SK-N-SH (cell line): ENCODE measurements at regions not wholly inside any gene's neighbourhood (a gene's known extent, or its start where the extent isn't known, plus 50 kb on each side); places are given as distances from the start of the nearest gene placed in this dataset.
"Not testable (repeated sequence)": the region's sequence is repeated elsewhere in the genome, so short reads cannot be mapped to it uniquely, and the experiment has no call there.

Experiments
- CTCF ChIA-PET: fragments of 300-600, 350-600 bp; formaldehyde crosslinking; extraction: SDS; loops from one replicate; lab custom pipeline; 2021; lab: Yijun Ruan, JAX
- POLR2A ChIA-PET: fragments of 350-600 bp; sonication (Branson Sonifier 250); formaldehyde crosslinking; extraction: SDS; loops from one replicate; lab custom pipeline; 2020; ENCODE audit warnings: antibody characterized with exemption, inconsistent platforms; lab: Yijun Ruan, JAX
- DNase-seq: peaks from one replicate; pipeline ENCODE4 v3.0.0; 2012
- H2AFZ ChIP-seq: fragments of 200-600 bp; sonication (generic); 2 replicates; pipeline ENCODE4 v1.8.1; 2016; ENCODE audit warnings: antibody characterized with exemption, mild to moderate bottlenecking, low read depth
- H3F3A ChIP-seq: fragments of 200-600 bp; sonication (generic); replicated peaks from 2 replicates; pipeline ENCODE3; 2016; ENCODE audit warnings: antibody characterized with exemption, mild to moderate bottlenecking; ENCODE audit not compliant: insufficient read depth
- H3K27ac ChIP-seq, 2 experiments: fragments of 200-500 bp in 1 of 2; fragments of 200-600 bp in 1 of 2; sonication (Bioruptor generic) in 1 of 2; sonication (generic), shearing (Covaris generic) in 1 of 2; 2 replicates each; pipeline versions ENCODE4 v1.5.1 to v1.6.1; 2014 to 2016; ENCODE audit warnings: low read depth in 2 of 2, inconsistent platforms in 1 of 2, low read length in 1 of 2, mild to moderate bottlenecking in 1 of 2, mixed read lengths in 1 of 2
- H3K27me3 ChIP-seq: fragments of 200-600 bp; sonication (generic), shearing (Covaris generic); 2 replicates; pipeline ENCODE4 v1.6.1; 2016; ENCODE audit warnings: mixed run types; ENCODE audit not compliant: insufficient read depth
- H3K36me3 ChIP-seq, 2 experiments: fragments of 200-500 bp in 1 of 2; fragments of 200-600 bp in 1 of 2; sonication (Bioruptor generic) in 1 of 2; sonication (generic) in 1 of 2; replicated peaks in 1 of 2; 2 replicates each; pipeline versions ENCODE3 to v1.5.1; 2014 to 2016; ENCODE audit warnings: low read length in 1 of 2, mild to moderate bottlenecking in 1 of 2; ENCODE audit not compliant: insufficient read depth in 2 of 2, control insufficient read depth in 1 of 2
- H3K4me1 ChIP-seq, 2 experiments: fragments of 200-500 bp in 1 of 2; fragments of 200-600 bp in 1 of 2; sonication (Bioruptor generic) in 1 of 2; sonication (generic), shearing (Covaris generic) in 1 of 2; 2 replicates each; pipeline versions ENCODE4 v1.5.1 to v1.6.1; 2014 to 2016; ENCODE audit warnings: low read depth in 1 of 2, low read length in 1 of 2, mixed run types in 1 of 2; ENCODE audit not compliant: insufficient read depth in 2 of 2, control insufficient read depth in 1 of 2
- H3K4me2 ChIP-seq: fragments of 200-600 bp; sonication (generic), shearing (Covaris generic); 2 replicates; pipeline ENCODE4 v1.6.1; 2017; ENCODE audit warnings: mixed run types
- H3K4me3 ChIP-seq, 2 experiments: fragments of 200-500 bp in 1 of 2; fragments of 200-600 bp in 1 of 2; sonication (Bioruptor generic) in 1 of 2; sonication (generic), shearing (Covaris generic) in 1 of 2; 2 replicates each; pipeline versions ENCODE4 v1.5.1 to v1.8.1; 2014 to 2016; ENCODE audit warnings: low read depth in 2 of 2, inconsistent platforms in 1 of 2, low read length in 1 of 2, mild to moderate bottlenecking in 1 of 2, mixed read lengths in 1 of 2, moderate library complexity in 1 of 2
- H3K79me2 ChIP-seq: fragments of 200-600 bp; sonication (generic); 2 replicates; pipeline ENCODE4 v1.8.1; 2017; ENCODE audit warnings: mild to moderate bottlenecking; ENCODE audit not compliant: insufficient read depth
- H3K9ac ChIP-seq: fragments of 200-600 bp; sonication (generic); 2 replicates; pipeline ENCODE4 v1.6.1; 2017; ENCODE audit warnings: mixed run types
- H3K9me2 ChIP-seq: fragments of 200-600 bp; sonication (generic); 2 replicates; pipeline ENCODE4 v1.6.1; 2017; ENCODE audit warnings: mixed run types
- H3K9me3 ChIP-seq: fragments of 200-600 bp; sonication (generic); 2 replicates; pipeline ENCODE4 v1.6.1; 2017; ENCODE audit warnings: mixed run types, mild to moderate bottlenecking, moderate library complexity
- H4K20me1 ChIP-seq: fragments of 200-600 bp; sonication (generic); 2 replicates; pipeline ENCODE4 v1.6.1; 2017; ENCODE audit warnings: mild to moderate bottlenecking, mixed run types; ENCODE audit not compliant: insufficient read depth
- CTCF ChIP-seq: fragments of 200-600 bp; sonication (generic); IDR thresholded peaks from 2 replicates; pipeline ENCODE4 v1.6.1; 2017; ENCODE audit warnings: antibody characterized with exemption, mild to moderate bottlenecking, moderate library complexity
- EZH2phosphoT487 ChIP-seq: fragments of 200-600 bp; sonication (generic); IDR thresholded peaks from 2 replicates; pipeline ENCODE4 v1.6.1; 2017; ENCODE audit warnings: low read depth, mixed run types, mild to moderate bottlenecking, antibody characterized with exemption, moderate library complexity, borderline replicate concordance
- GABPA ChIP-seq: IDR thresholded peaks from 2 replicates; pipeline ENCODE4 v1.4.0; 2012; ENCODE audit warnings: low read depth, mild to moderate bottlenecking
- JUND ChIP-seq: IDR thresholded peaks from 2 replicates; pipeline ENCODE4 v1.4.0; 2012
- MAX ChIP-seq: IDR thresholded peaks from 2 replicates; pipeline ENCODE4 v1.4.0; 2012; ENCODE audit warnings: low read depth
- MEF2A ChIP-seq: IDR thresholded peaks from 2 replicates; pipeline ENCODE4 v1.4.0; 2012; ENCODE audit warnings: low read depth, borderline replicate concordance
- RAD21 ChIP-seq: IDR thresholded peaks from 2 replicates; pipeline ENCODE4 v1.6.1; 2012; ENCODE audit warnings: mild to moderate bottlenecking, low read length
- RCOR1 ChIP-seq: fragments of 150-350 bp; IDR thresholded peaks from 2 replicates; pipeline ENCODE4 v1.6.1; 2017; ENCODE audit warnings: antibody characterized with exemption, low read length
- REST ChIP-seq: IDR thresholded peaks from 2 replicates; pipeline ENCODE4 v1.6.1; 2012; ENCODE audit warnings: mild to moderate bottlenecking, low read depth, low read length, moderate library complexity
- RFX5 ChIP-seq: IDR thresholded peaks from 2 replicates; pipeline ENCODE4 v1.6.1; 2012; ENCODE audit warnings: mild to moderate bottlenecking, improper control_type of control experiment, low read length
- SIN3A ChIP-seq: IDR thresholded peaks from 2 replicates; pipeline ENCODE4 v1.6.1; 2012; ENCODE audit warnings: low read depth, mild to moderate bottlenecking, low read length, moderate library complexity, borderline replicate concordance
- TAF1 ChIP-seq: IDR thresholded peaks from 2 replicates; pipeline ENCODE4 v1.6.1; 2012; ENCODE audit warnings: low read depth, mild to moderate bottlenecking, low read length, moderate library complexity, borderline replicate concordance
- TCF12 ChIP-seq: IDR thresholded peaks from 2 replicates; pipeline ENCODE4 v1.4.0; 2012
- YY1 ChIP-seq: IDR thresholded peaks from 2 replicates; pipeline ENCODE4 v1.4.0; 2012; ENCODE audit warnings: low read depth, mild to moderate bottlenecking
- ZBTB33 ChIP-seq: IDR thresholded peaks from 2 replicates; pipeline ENCODE4 v1.4.0; 2012; ENCODE audit warnings: low read depth, borderline replicate concordance
- WGBS: methylation state at CpG from one replicate; pipeline ENCODE4 v1.1.6; 2017; ENCODE audit warnings: low lambda C conversion rate; 5-methylcytosine and 5-hydroxymethylcytosine counted together

GRCh38 chr7:67936447-67936846, 939.8 kb downstream of the TYW1 start:
- H3K9me3 ChIP-seq, H2AFZ ChIP-seq, H3K27me3 ChIP-seq, H3K4me3 ChIP-seq, H3K9me2 ChIP-seq, H3F3A ChIP-seq, H3K4me1 ChIP-seq, H3K9ac ChIP-seq, DNase-seq, H3K36me3 ChIP-seq, POLR2A ChIA-PET, H3K79me2 ChIP-seq, H4K20me1 ChIP-seq, H3K27ac ChIP-seq, H3K4me2 ChIP-seq: not testable (repeated sequence)
- CTCF ChIA-PET: interaction anchor here (0.9 kb wide), 1 partner anchor 8 kb away, joined by 4 read pairs; no protein-coding TSS in a partner anchor
- 40% methylated on average over 8 of the region's 8 CpGs for WGBS

GRCh38 chr7:67940400-67940799, 943.8 kb downstream of the TYW1 start:
- POLR2A ChIA-PET: no interaction called here
- Histone ChIP-seq H3K4me3 (no peak overlapping the region), H3K4me2 (no peak overlapping the region), H3K79me2 (no peaks in the 10 kb centered on the region), H3K9ac (no peak overlapping the region), H3K9me2 (no peaks in the 10 kb centered on the region), H3K9me3 (no peaks in the 10 kb centered on the region; the same call in 1 of the 2 replicates), H3K4me1 (no peaks in the 10 kb centered on the region), H3F3A (no peaks in the 10 kb centered on the region), H3K27ac (no peak overlapping the region), H2AFZ (no peak overlapping the region), H3K36me3 (no peaks in the 10 kb centered on the region), H3K27me3 (no peaks in the 10 kb centered on the region), H4K20me1 (no peaks in the 10 kb centered on the region)
- CTCF ChIA-PET: no interaction called here
- TF ChIP-seq RFX5: no peak
- TF ChIP-seq RAD21: no peak
- TF ChIP-seq MEF2A: no peak
- no peak for TF ChIP-seq MAX
- no peak for TF ChIP-seq EZH2phosphoT487
- no peak for DNase-seq
- WGBS: 75% methylated on average over 13 of the region's 13 CpGs

- H3K9ac ChIP-seq: no peak overlapping the region
- no peaks in the 10 kb centered on the region for H3F3A ChIP-seq
- no peaks in the 10 kb centered on the region for H3K4me1 ChIP-seq
- H3K36me3 ChIP-seq: no peaks in the 10 kb centered on the region
- H3K9me2 ChIP-seq: no peaks in the 10 kb centered on the region
- 23% methylated on average over 2 of the region's 2 CpGs for whole genome bisulfite sequencing
- no peak overlapping the region for H3K4me2 ChIP-seq
- no peak overlapping the region for H3K27ac ChIP-seq
- no peaks in the 10 kb centered on the region for H4K20me1 ChIP-seq
- no peaks in the 10 kb centered on the region for H3K79me2 ChIP-seq
- TF ChIP-seq RFX5: no peak
- TF ChIP-seq RCOR1: no peak
- TF ChIP-seq TAF1: no peak
- no peak for TF ChIP-seq JUND
- TF ChIP-seq SIN3A: no peak
- TF ChIP-seq REST: no peak
- no peak for TF ChIP-seq YY1
- no peak for TF ChIP-seq EZH2phosphoT487
- TF ChIP-seq TCF12: no peak
- TF ChIP-seq GABPA: no peak
- no peak for TF ChIP-seq CTCF
- TF ChIP-seq ZBTB33: no peak
- TF ChIP-seq, all 33 proteins: peak for 0
- ChIA-PET POLR2A (no interaction called here), CTCF (interaction anchor here (0.7 to 1.1 kb wide), 2 partner anchors 16 to 38 kb away, joined by 3 read pairs; no protein-coding TSS in a partner anchor)
- Histone ChIP-seq H3K27me3 (no peaks in the 10 kb centered on the region), H3K9me3 (no peaks in the 10 kb centered on the region; the same call in 1 of the 2 replicates), H2AFZ (no peak overlapping the region), H3K4me3 (no peak overlapping the region)
- DNase-seq: no peak
Observed at GRCh38 chr7:67947191-67947590, 950.6 kb downstream of the TYW1 start.
